Stimulated activated memory B cell treated with anti-CD40 and anti-IgM and Interleukin-4, amounts not matched to agents 10 μg/mL and 1 μg/mL and 100 μg/mL, for 72 hours (primary cell): ENCODE measurements at regions not wholly inside any gene's neighbourhood (a gene's known extent, or its start where the extent isn't known, plus 50 kb on each side); places are given as distances from the start of the nearest gene placed in this dataset.
"Not testable (repeated sequence)": the region's sequence is repeated elsewhere in the genome, so short reads cannot be mapped to it uniquely, and the experiment has no call there.

Source experiments
- ATAC-seq: fragments of 150-1000 bp; cut with Tn5 transposase; 2 replicates; pipeline ENCODE4 v1.10.0; 2021
- H3K27ac Mint-ChIP-seq: one replicate; pipeline ENCODE4 v1.8.0; 2022; ENCODE audit warnings: mild to moderate bottlenecking, mixed read lengths
- H3K27me3 Mint-ChIP-seq: one replicate; pipeline ENCODE4 v1.8.0; 2022; ENCODE audit warnings: mixed read lengths
- H3K36me3 Mint-ChIP-seq: one replicate; pipeline ENCODE4 v1.8.0; 2022; ENCODE audit warnings: mixed read lengths
- H3K4me1 Mint-ChIP-seq: one replicate; pipeline ENCODE4 v1.8.0; 2022; ENCODE audit warnings: mixed read lengths
- H3K4me3 Mint-ChIP-seq: one replicate; pipeline ENCODE4 v1.8.0; 2022; ENCODE audit warnings: mild to moderate bottlenecking, moderate library complexity, mixed read lengths
- H3K9me3 Mint-ChIP-seq: one replicate; pipeline ENCODE4 v1.8.0; 2022; ENCODE audit warnings: mixed read lengths

GRCh38 chrX:69431420-69431819 is 72.7 kb upstream of the NALF2 start:
- Mint-ChIP-seq H3K27me3 (no peaks in the 10 kb centered on the region), H3K27ac (no peak overlapping the region), H3K4me3 (no peak overlapping the region), H3K9me3 (no peaks in the 10 kb centered on the region), H3K36me3 (no peaks in the 10 kb centered on the region), H3K4me1 (no peaks in the 10 kb centered on the region)
- no peak for ATAC-seq

GRCh38 chrX:69430785-69431184 is 73.3 kb upstream of the NALF2 start:
- H3K9me3 Mint-ChIP-seq = no peaks in the 10 kb centered on the region
- H3K27ac Mint-ChIP-seq = no peak overlapping the region
- no peak overlapping the region for H3K4me3 Mint-ChIP-seq
- no peaks in the 10 kb centered on the region for H3K27me3 Mint-ChIP-seq
- ATAC-seq = no peak
- H3K36me3 Mint-ChIP-seq = no peaks in the 10 kb centered on the region
- H3K4me1 Mint-ChIP-seq = no peaks in the 10 kb centered on the region

GRCh38 chrX:69429339-69430015 is 74.6 kb upstream of the NALF2 start:
- no peak for ATAC-seq
- H3K27ac Mint-ChIP-seq = no peak overlapping the region
- no peaks in the 10 kb centered on the region for H3K9me3 Mint-ChIP-seq

GRCh38 chrX:69428216-69428615 is 75.9 kb upstream of the NALF2 start:
- no peak overlapping the region for H3K27ac Mint-ChIP-seq
- H3K36me3 Mint-ChIP-seq = no peaks in the 10 kb centered on the region
- no peak for ATAC-seq
- H3K9me3 Mint-ChIP-seq = no peaks in the 10 kb centered on the region
- no peak overlapping the region for H3K4me3 Mint-ChIP-seq
- no peaks in the 10 kb centered on the region for H3K27me3 Mint-ChIP-seq
- H3K4me1 Mint-ChIP-seq = no peaks in the 10 kb centered on the region

More at GRCh38 chrX:69429339-69430015, 74.6 kb upstream of the NALF2 start:
- Mint-ChIP-seq H3K27me3 (no peaks in the 10 kb centered on the region), H3K36me3 (no peaks in the 10 kb centered on the region), H3K4me1 (no peaks in the 10 kb centered on the region), H3K4me3 (no peak overlapping the region)

GRCh38 chrX:69424910-69425309 is 79.2 kb upstream of the NALF2 start:
- no peak for ATAC-seq
- Mint-ChIP-seq H3K4me1 (no peaks in the 10 kb centered on the region), H3K4me3 (no peak overlapping the region), H3K27ac (no peak overlapping the region), H3K27me3 (no peaks in the 10 kb centered on the region), H3K9me3 (no peaks in the 10 kb centered on the region), H3K36me3 (no peaks in the 10 kb centered on the region)

GRCh38 chrX:69424161-69424560 is 80.0 kb upstream of the NALF2 start:
- no peaks in the 10 kb centered on the region for H3K9me3 Mint-ChIP-seq
- no peaks in the 10 kb centered on the region for H3K4me1 Mint-ChIP-seq
- H3K27ac Mint-ChIP-seq = no peak overlapping the region
- no peak for ATAC-seq
- H3K36me3 Mint-ChIP-seq = no peaks in the 10 kb centered on the region
- H3K27me3 Mint-ChIP-seq = no peaks in the 10 kb centered on the region
- no peak overlapping the region for H3K4me3 Mint-ChIP-seq

GRCh38 chrX:69422208-69422607 is 81.9 kb upstream of the NALF2 start:
- not testable (repeated sequence) for H3K4me3 Mint-ChIP-seq, H3K9me3 Mint-ChIP-seq, H3K27me3 Mint-ChIP-seq, H3K4me1 Mint-ChIP-seq, H3K36me3 Mint-ChIP-seq, ATAC-seq, H3K27ac Mint-ChIP-seq

GRCh38 chrX:69415698-69416097 is 88.4 kb upstream of the NALF2 start:
- Mint-ChIP-seq H3K27ac (no peak overlapping the region), H3K9me3 (peaks cover 3% of the 10 kb centered on the region), H3K4me1 (no peaks in the 10 kb centered on the region), H3K27me3 (no peaks in the 10 kb centered on the region), H3K4me3 (no peak overlapping the region), H3K36me3 (no peaks in the 10 kb centered on the region)
- no peak for ATAC-seq

GRCh38 chrX:69412661-69413060 is 91.5 kb upstream of the NALF2 start:
- no peak overlapping the region for H3K4me3 Mint-ChIP-seq
- peaks cover 3% of the 10 kb centered on the region for H3K9me3 Mint-ChIP-seq
- ATAC-seq = no peak
- H3K4me1 Mint-ChIP-seq = no peaks in the 10 kb centered on the region
- H3K27me3 Mint-ChIP-seq = no peaks in the 10 kb centered on the region
- H3K27ac Mint-ChIP-seq = no peak overlapping the region
- no peaks in the 10 kb centered on the region for H3K36me3 Mint-ChIP-seq

GRCh38 chrX:69398881-69399280 is 105.2 kb upstream of the NALF2 start:
- H3K4me1 Mint-ChIP-seq = no peaks in the 10 kb centered on the region
- no peaks in the 10 kb centered on the region for H3K36me3 Mint-ChIP-seq
- ATAC-seq = no peak
- no peak overlapping the region for H3K27ac Mint-ChIP-seq
- H3K9me3 Mint-ChIP-seq = no peaks in the 10 kb centered on the region
- no peak overlapping the region for H3K4me3 Mint-ChIP-seq
- H3K27me3 Mint-ChIP-seq = no peaks in the 10 kb centered on the region

GRCh38 chrX:69396916-69397315 is 107.2 kb upstream of the NALF2 start:
- Mint-ChIP-seq H3K4me1 (no peaks in the 10 kb centered on the region), H3K36me3 (no peaks in the 10 kb centered on the region), H3K27ac (no peak overlapping the region), H3K9me3 (no peaks in the 10 kb centered on the region), H3K4me3 (no peak overlapping the region), H3K27me3 (no peaks in the 10 kb centered on the region)
- ATAC-seq = no peak

- H3K36me3 Mint-ChIP-seq = no peaks in the 10 kb centered on the region
- peaks cover 3% of the 10 kb centered on the region for H3K27me3 Mint-ChIP-seq
- no peaks in the 10 kb centered on the region for H3K4me1 Mint-ChIP-seq
- no peak for ATAC-seq
- H3K27ac Mint-ChIP-seq = no peak overlapping the region
- H3K9me3 Mint-ChIP-seq = no peaks in the 10 kb centered on the region
- H3K4me3 Mint-ChIP-seq = no peak overlapping the region
Measured at GRCh38 chrX:69395306-69395705, 108.8 kb upstream of the NALF2 start.

- ATAC-seq = no peak
- Mint-ChIP-seq H3K27me3 (peaks cover 26% of the 10 kb centered on the region), H3K9me3 (no peaks in the 10 kb centered on the region), H3K4me3 (no peak overlapping the region), H3K4me1 (peaks cover 5% of the 10 kb centered on the region), H3K36me3 (no peaks in the 10 kb centered on the region), H3K27ac (no peak overlapping the region)
Measured at GRCh38 chrX:69389101-69389501, 115.0 kb upstream of the NALF2 start.

GRCh38 chrX:69388526-69388925 is 115.6 kb upstream of the NALF2 start:
- no peak for ATAC-seq
- H3K36me3 Mint-ChIP-seq = no peaks in the 10 kb centered on the region
- H3K4me3 Mint-ChIP-seq = no peak overlapping the region
- H3K27ac Mint-ChIP-seq = no peak overlapping the region
- H3K9me3 Mint-ChIP-seq = no peaks in the 10 kb centered on the region
- peaks cover 26% of the 10 kb centered on the region for H3K27me3 Mint-ChIP-seq
- H3K4me1 Mint-ChIP-seq = peaks cover 5% of the 10 kb centered on the region

- ATAC-seq = no peak
- Mint-ChIP-seq H3K4me1 (peaks cover 5% of the 10 kb centered on the region), H3K4me3 (no peak overlapping the region), H3K27me3 (peaks cover 26% of the 10 kb centered on the region), H3K36me3 (no peaks in the 10 kb centered on the region), H3K9me3 (no peaks in the 10 kb centered on the region), H3K27ac (no peak overlapping the region)
Measured at GRCh38 chrX:69387567-69388487, 116.3 kb upstream of the NALF2 start.

GRCh38 chrX:69386681-69387080 is 117.4 kb upstream of the NALF2 start:
- peaks cover 26% of the 10 kb centered on the region for H3K27me3 Mint-ChIP-seq
- no peak overlapping the region for H3K27ac Mint-ChIP-seq
- no peaks in the 10 kb centered on the region for H3K36me3 Mint-ChIP-seq
- no peak overlapping the region for H3K4me3 Mint-ChIP-seq
- peaks cover 5% of the 10 kb centered on the region for H3K4me1 Mint-ChIP-seq
- no peaks in the 10 kb centered on the region for H3K9me3 Mint-ChIP-seq
- no peak for ATAC-seq
